Adrenal gland (tissue), 9 donors: ENCODE measurements at regions not wholly inside any gene's neighbourhood (a gene's known extent, or its start where the extent isn't known, plus 50 kb on each side); places are given as distances from the start of the nearest gene placed in this dataset.

Experiments
- DNase-seq, 7 donors: peaks; one replicate each; pipeline ENCODE4 v3.0.0-alpha.2; 2019 to 2020
- H3K27ac ChIP-seq, 5 donors: fragments of 200-600 bp; sonication (generic) in 4 of 5; 1 replicate in 3 of 5; 2 replicates in 2 of 5; pipeline versions ENCODE4 v1.5.1 to v1.8.0; 2016 to 2020; ENCODE audit warnings: mild to moderate bottlenecking in 1 of 5
- H3K27me3 ChIP-seq: fragments of 200-600 bp; 2 replicates; pipeline ENCODE4 v1.8.0; 2021
- H3K36me3 ChIP-seq, 2 donors: fragments of 200-600 bp; replicated peaks in 1 of 2; 1 replicate in 1 of 2; 2 replicates in 1 of 2; pipeline versions ENCODE4 v1.5.1 to v1.8.0; 2018 to 2022
- H3K4me1 ChIP-seq, 2 donors: fragments of 200-600 bp; replicated peaks in 1 of 2; 1 replicate in 1 of 2; 2 replicates in 1 of 2; pipeline versions ENCODE4 v1.5.1 to v1.8.0; 2018 to 2021
- H3K4me3 ChIP-seq, 4 donors: fragments of 200-600 bp; sonication (generic) in 3 of 4; one replicate each; pipeline ENCODE4 v1.5.1; 2016 to 2018
- H3K9me3 ChIP-seq, 3 donors: fragments of 200-600 bp; sonication (generic) in 1 of 3; replicated peaks in 1 of 3; 1 replicate in 2 of 3; 2 replicates in 1 of 3; pipeline versions ENCODE4 v1.5.1 to v1.8.0; 2016 to 2021
- POLR2A ChIP-seq, 2 donors: fragments of 450-650 bp; IDR thresholded peaks; one replicate each; pipeline ENCODE4 v1.6.1; 2017; ENCODE audit warnings: antibody characterized with exemption in 2 of 2, mild to moderate bottlenecking in 2 of 2, moderate library complexity in 1 of 2
- WGBS, 4 donors: extraction: QIAGEN DNeasy Blood & Tissue Kit in 2 of 4; methylation state at CpG; one replicate each; pipeline versions ENCODE4 v1.1.5 to v1.1.7; 2013 to 2017; 5-methylcytosine and 5-hydroxymethylcytosine counted together
- intact Hi-C, 2 donors: fragments of 100-400 bp; cut with DNase I; formaldehyde crosslinking; loops; one replicate each; pipeline versions ENCODE4 v1.14.1 to v1.15.0; 2022 to 2023
- TF ChIP-seq, protein P1 (sequence below), 6 experiments: fragments of 450-650 bp in 4 of 6; fragments of 200-600 bp in 2 of 6; sonication (generic) in 1 of 6; IDR thresholded peaks; 1 replicate in 5 of 6; 2 replicates in 1 of 6; pipeline versions ENCODE4 v1.5.1 to v1.8.0; 2016 to 2021; ENCODE audit warnings: antibody characterized with exemption in 6 of 6, mild to moderate bottlenecking in 2 of 6, moderate library complexity in 1 of 6
- donor health status: healthy with polysubstance abuse.
- donor health status: Bipolar disorder and iron deficiency.
- donor health status: DM: yes; HTN: yes; CAD: no.
- donor health status: DM: no; HTN: no; CAD: no.
- donor health status: DM: no; HTN: no; CAD: no.

DNA sequence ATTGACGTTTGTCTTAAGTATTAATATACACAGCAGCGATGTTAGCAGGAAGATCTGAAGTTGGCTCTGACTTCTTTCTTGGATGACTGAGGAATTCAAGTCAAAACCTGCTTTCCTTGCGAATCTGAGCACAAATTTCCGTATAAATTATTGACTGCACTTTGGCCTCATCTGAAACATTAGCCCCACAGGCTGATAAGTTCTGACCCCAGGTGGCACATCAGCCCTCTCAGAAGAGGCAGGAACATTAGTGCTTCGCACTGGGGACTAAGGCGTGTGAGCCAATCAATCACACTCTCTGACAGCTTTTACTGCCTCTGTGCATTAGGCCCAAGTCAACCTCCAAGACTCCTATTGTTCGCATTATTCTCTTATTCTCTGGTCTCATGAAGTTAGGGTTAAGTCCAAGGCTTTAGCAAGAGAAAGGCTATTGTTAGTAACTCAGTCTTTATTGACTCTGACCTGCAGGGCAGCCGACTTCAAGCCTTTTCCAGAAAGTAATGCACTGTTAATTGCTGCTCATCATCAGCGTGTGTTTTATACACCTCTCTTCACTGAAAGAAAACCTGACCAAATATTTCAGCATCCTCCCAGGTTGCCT lies 84.2 kb downstream of the ZNF608 start:
- no peaks in the 10 kb centered on the region for H3K27me3 ChIP-seq
- peaks cover 7 to 42% of the 10 kb centered on the region in 2 donors for H3K4me1 ChIP-seq
- no peaks in the 10 kb centered on the region for H3K9me3 ChIP-seq
- no peaks in the 10 kb centered on the region for H3K36me3 ChIP-seq
- intact Hi-C loops, result no loop called here
- whole genome bisulfite sequencing, 4 donors, result 77 to 86% (median 84%) methylated on average over 9 of the region's 9 CpGs
- H3K27ac ChIP-seq, result no peak overlapping the region
- TF ChIP-seq, protein P1, sequence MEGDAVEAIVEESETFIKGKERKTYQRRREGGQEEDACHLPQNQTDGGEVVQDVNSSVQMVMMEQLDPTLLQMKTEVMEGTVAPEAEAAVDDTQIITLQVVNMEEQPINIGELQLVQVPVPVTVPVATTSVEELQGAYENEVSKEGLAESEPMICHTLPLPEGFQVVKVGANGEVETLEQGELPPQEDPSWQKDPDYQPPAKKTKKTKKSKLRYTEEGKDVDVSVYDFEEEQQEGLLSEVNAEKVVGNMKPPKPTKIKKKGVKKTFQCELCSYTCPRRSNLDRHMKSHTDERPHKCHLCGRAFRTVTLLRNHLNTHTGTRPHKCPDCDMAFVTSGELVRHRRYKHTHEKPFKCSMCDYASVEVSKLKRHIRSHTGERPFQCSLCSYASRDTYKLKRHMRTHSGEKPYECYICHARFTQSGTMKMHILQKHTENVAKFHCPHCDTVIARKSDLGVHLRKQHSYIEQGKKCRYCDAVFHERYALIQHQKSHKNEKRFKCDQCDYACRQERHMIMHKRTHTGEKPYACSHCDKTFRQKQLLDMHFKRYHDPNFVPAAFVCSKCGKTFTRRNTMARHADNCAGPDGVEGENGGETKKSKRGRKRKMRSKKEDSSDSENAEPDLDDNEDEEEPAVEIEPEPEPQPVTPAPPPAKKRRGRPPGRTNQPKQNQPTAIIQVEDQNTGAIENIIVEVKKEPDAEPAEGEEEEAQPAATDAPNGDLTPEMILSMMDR (IDR thresholded peaks at IDR 0.05), result no peak
- TF ChIP-seq POLR2A (IDR thresholded peaks at IDR 0.05), result no peak
- no peak for DNase-seq
- H3K4me3 ChIP-seq, result no peak overlapping the region

GRCh38 chr5:124661317-124662141 lies 84.9 kb downstream of the ZNF608 start:
- DNase-seq, result peak in 1 of 7 donors; percentile 26
- peaks cover 7 to 42% of the 10 kb centered on the region in 2 donors for H3K4me1 ChIP-seq

GRCh38 chr5:124660229-124661093 lies 86.0 kb downstream of the ZNF608 start:
- H3K9me3 ChIP-seq, result no peaks in the 10 kb centered on the region
- intact Hi-C loops, result no loop called here
- H3K27ac ChIP-seq, result no peak overlapping the region
- no peaks in the 10 kb centered on the region for H3K27me3 ChIP-seq
- peaks cover 12 to 46% of the 10 kb centered on the region in 2 donors for H3K4me1 ChIP-seq
- H3K36me3 ChIP-seq, result no peaks in the 10 kb centered on the region
- no peak overlapping the region for H3K4me3 ChIP-seq
- WGBS, 4 donors, result 92 to 97% (median 93%) methylated on average over 6 of the region's 6 CpGs
- DNase-seq, result no peak
- TF ChIP-seq, protein P1 (IDR thresholded peaks at IDR 0.05), result no peak
- TF ChIP-seq POLR2A (IDR thresholded peaks at IDR 0.05), result no peak

More at GRCh38 chr5:124661317-124662141, 84.9 kb downstream of the ZNF608 start:
- 52 to 63% (median 58%) methylated on average over 7 of the region's 7 CpGs for WGBS, 4 donors
- H3K9me3 ChIP-seq, result no peaks in the 10 kb centered on the region
- H3K27ac ChIP-seq, result peak overlapping the region in 2 of 5 donors; percentile 1 to 39
- TF ChIP-seq, protein P1 (IDR thresholded peaks at IDR 0.05), result no peak
- TF ChIP-seq POLR2A (IDR thresholded peaks at IDR 0.05), result no peak
- H3K36me3 ChIP-seq, result no peaks in the 10 kb centered on the region
- no peaks in the 10 kb centered on the region for H3K27me3 ChIP-seq
- intact Hi-C loops, result no loop called here
- H3K4me3 ChIP-seq, result no peak overlapping the region

- no peaks in the 10 kb centered on the region for H3K9me3 ChIP-seq
- WGBS, 4 donors, result 76 to 88% (median 85%) methylated on average over 4 of the region's 4 CpGs
- H3K27ac ChIP-seq, result no peak overlapping the region
- no peak for TF ChIP-seq POLR2A (IDR thresholded peaks at IDR 0.05)
- TF ChIP-seq, protein P1 (IDR thresholded peaks at IDR 0.05), result no peak
- no peak overlapping the region for H3K4me3 ChIP-seq
- intact Hi-C loops, result loop anchor here in 1 of 2 donors (10.0 kb wide), 1 partner anchor 75 kb away; no protein-coding TSS in a partner anchor
- peaks cover 12 to 51% of the 10 kb centered on the region in 2 donors for H3K4me1 ChIP-seq
- no peaks in the 10 kb centered on the region for H3K36me3 ChIP-seq
- no peaks in the 10 kb centered on the region for H3K27me3 ChIP-seq
- DNase-seq, result no peak
Observed at GRCh38 chr5:124659798-124660197, 86.6 kb downstream of the ZNF608 start.
